KMS-11 (cell line): ENCODE measurements at regions not wholly inside any gene's neighbourhood (a gene's known extent, or its start where the extent isn't known, plus 50 kb on each side); places are given as distances from the start of the nearest gene placed in this dataset.

Experiments used
- H2AFZ ChIP-seq: fragments of 200-600 bp; sonication (generic); 2 replicates; pipeline ENCODE4 v1.6.1; 2016; ENCODE audit warnings: antibody characterized with exemption, mixed run types, low read depth
- H3K27ac ChIP-seq: fragments of 200-600 bp; sonication (generic); 2 replicates; pipeline ENCODE4 v1.6.1; 2016; ENCODE audit warnings: mild to moderate bottlenecking, mixed run types
- H3K27me3 ChIP-seq: fragments of 200-600 bp; sonication (generic); 2 replicates; pipeline ENCODE4 v1.6.1; 2017; ENCODE audit warnings: mild to moderate bottlenecking, low read depth, mixed run types, moderate library complexity; ENCODE audit not compliant: insufficient read depth
- H3K36me3 ChIP-seq: fragments of 200-600 bp; sonication (generic); 2 replicates; pipeline ENCODE4 v1.6.1; 2017; ENCODE audit warnings: mild to moderate bottlenecking, mixed run types; ENCODE audit not compliant: insufficient read depth
- H3K4me1 ChIP-seq: fragments of 200-600 bp; sonication (generic); 2 replicates; pipeline ENCODE4 v1.6.1; 2016; ENCODE audit warnings: mild to moderate bottlenecking, low read depth, mixed run types; ENCODE audit not compliant: poor library complexity, severe bottlenecking
- H3K4me2 ChIP-seq: fragments of 200-600 bp; sonication (generic); 2 replicates; pipeline ENCODE4 v1.7.0; 2016; ENCODE audit warnings: mild to moderate bottlenecking, mixed run types
- H3K4me3 ChIP-seq: fragments of 200-600 bp; sonication (generic); IDR thresholded peaks from 2 replicates; pipeline ENCODE4 v1.6.1; 2017; ENCODE audit warnings: low read depth, low read length, mixed read lengths; ENCODE audit not compliant: insufficient read depth
- H3K79me2 ChIP-seq: fragments of 200-600 bp; sonication (generic); 2 replicates; pipeline ENCODE4 v1.6.1; 2016; ENCODE audit warnings: low read depth, mixed run types; ENCODE audit not compliant: insufficient read depth
- H3K9ac ChIP-seq: fragments of 200-600 bp; sonication (generic); 2 replicates; pipeline ENCODE4 v1.6.1; 2016; ENCODE audit warnings: mild to moderate bottlenecking, mixed run types
- H4K20me1 ChIP-seq: fragments of 200-600 bp; sonication (generic); 2 replicates; pipeline ENCODE4 v1.6.1; 2016; ENCODE audit warnings: mild to moderate bottlenecking, mixed run types; ENCODE audit not compliant: insufficient read depth
- TF ChIP-seq, protein P1 (sequence below): fragments of 200-600 bp; sonication (generic); conservative IDR thresholded peaks from 2 replicates; pipeline ENCODE4 v1.6.1; 2017; ENCODE audit warnings: low read depth, mild to moderate bottlenecking, antibody characterized with exemption, low read length, moderate library complexity, mixed read lengths

- Histone ChIP-seq H3K9ac (no peak overlapping the region), H3K27me3 (no peaks in the 10 kb centered on the region), H3K4me1 (no peaks in the 10 kb centered on the region), H2AFZ (no peak overlapping the region), H3K36me3 (no peaks in the 10 kb centered on the region), H4K20me1 (no peaks in the 10 kb centered on the region), H3K27ac (no peak overlapping the region), H3K4me3 (no peak overlapping the region), H3K79me2 (no peaks in the 10 kb centered on the region), H3K4me2 (no peak overlapping the region)
- TF ChIP-seq, protein P1, sequence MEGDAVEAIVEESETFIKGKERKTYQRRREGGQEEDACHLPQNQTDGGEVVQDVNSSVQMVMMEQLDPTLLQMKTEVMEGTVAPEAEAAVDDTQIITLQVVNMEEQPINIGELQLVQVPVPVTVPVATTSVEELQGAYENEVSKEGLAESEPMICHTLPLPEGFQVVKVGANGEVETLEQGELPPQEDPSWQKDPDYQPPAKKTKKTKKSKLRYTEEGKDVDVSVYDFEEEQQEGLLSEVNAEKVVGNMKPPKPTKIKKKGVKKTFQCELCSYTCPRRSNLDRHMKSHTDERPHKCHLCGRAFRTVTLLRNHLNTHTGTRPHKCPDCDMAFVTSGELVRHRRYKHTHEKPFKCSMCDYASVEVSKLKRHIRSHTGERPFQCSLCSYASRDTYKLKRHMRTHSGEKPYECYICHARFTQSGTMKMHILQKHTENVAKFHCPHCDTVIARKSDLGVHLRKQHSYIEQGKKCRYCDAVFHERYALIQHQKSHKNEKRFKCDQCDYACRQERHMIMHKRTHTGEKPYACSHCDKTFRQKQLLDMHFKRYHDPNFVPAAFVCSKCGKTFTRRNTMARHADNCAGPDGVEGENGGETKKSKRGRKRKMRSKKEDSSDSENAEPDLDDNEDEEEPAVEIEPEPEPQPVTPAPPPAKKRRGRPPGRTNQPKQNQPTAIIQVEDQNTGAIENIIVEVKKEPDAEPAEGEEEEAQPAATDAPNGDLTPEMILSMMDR, result no peak
These were observed 488.6 kb upstream of the WWC1 start for GRCh38 chr5:167802755-167803431.

- Histone ChIP-seq H3K4me2 (no peak overlapping the region), H3K79me2 (no peaks in the 10 kb centered on the region), H3K4me3 (no peak overlapping the region), H3K9ac (no peak overlapping the region), H3K4me1 (no peaks in the 10 kb centered on the region), H3K27me3 (no peaks in the 10 kb centered on the region), H3K36me3 (no peaks in the 10 kb centered on the region), H4K20me1 (no peaks in the 10 kb centered on the region), H2AFZ (no peak overlapping the region), H3K27ac (no peak overlapping the region)
- TF ChIP-seq, protein P1, result no peak
These were observed 486.8 kb upstream of the WWC1 start for GRCh38 chr5:167804512-167805220.

GRCh38 chr5:167810573-167810972 is 480.9 kb upstream of the WWC1 start:
- Histone ChIP-seq H3K4me1 (no peaks in the 10 kb centered on the region), H3K4me3 (no peak overlapping the region), H3K4me2 (no peak overlapping the region), H3K79me2 (no peaks in the 10 kb centered on the region), H3K36me3 (no peaks in the 10 kb centered on the region), H3K27me3 (no peaks in the 10 kb centered on the region), H3K27ac (no peak overlapping the region), H3K9ac (no peak overlapping the region), H2AFZ (no peak overlapping the region), H4K20me1 (no peaks in the 10 kb centered on the region)
- TF ChIP-seq, protein P1, result no peak

GRCh38 chr5:167812871-167813270 is 478.6 kb upstream of the WWC1 start:
- no peak overlapping the region for H3K9ac ChIP-seq
- no peaks in the 10 kb centered on the region for H4K20me1 ChIP-seq
- no peak overlapping the region for H2AFZ ChIP-seq
- no peak overlapping the region for H3K27ac ChIP-seq
- H3K4me1 ChIP-seq, result no peaks in the 10 kb centered on the region
- H3K36me3 ChIP-seq, result no peaks in the 10 kb centered on the region
- H3K4me2 ChIP-seq, result no peak overlapping the region
- H3K79me2 ChIP-seq, result no peaks in the 10 kb centered on the region
- no peaks in the 10 kb centered on the region for H3K27me3 ChIP-seq
- TF ChIP-seq, protein P1, result no peak
- H3K4me3 ChIP-seq, result no peak overlapping the region
